Hepatocyte (in vitro differentiated cells): ENCODE measurements at regions not wholly inside any gene's neighbourhood (a gene's known extent, or its start where the extent isn't known, plus 50 kb on each side); places are given as distances from the start of the nearest gene placed in this dataset.
"Not testable (repeated sequence)": the region's sequence is repeated elsewhere in the genome, so short reads cannot be mapped to it uniquely, and the experiment has no call there.

Experiments used
- EZH2 ChIP-seq: fragments of 200-600 bp; sonication (generic); IDR thresholded peaks from 2 replicates; pipeline ENCODE4 v1.6.1; 2016; ENCODE audit warnings: antibody characterized with exemption, mild to moderate bottlenecking, borderline replicate concordance
- EZH2phosphoT487 ChIP-seq: fragments of 200-600 bp; sonication (generic); IDR thresholded peaks from one replicate; pipeline ENCODE4 v1.6.1; 2018; ENCODE audit warnings: antibody characterized with exemption, mild to moderate bottlenecking, low read depth, moderate library complexity; ENCODE audit not compliant: unreplicated experiment, severe bottlenecking
- TF ChIP-seq, protein P1 (sequence below): fragments of 200-600 bp; sonication (generic); IDR thresholded peaks from 2 replicates; pipeline ENCODE4 v1.5.1; 2016; ENCODE audit warnings: antibody characterized with exemption, mild to moderate bottlenecking; ENCODE audit not compliant: poor library complexity

GRCh38 chr21:5136406-5136805, 5385.0 kb upstream of the TPTE start:
- TF ChIP-seq, protein P1, sequence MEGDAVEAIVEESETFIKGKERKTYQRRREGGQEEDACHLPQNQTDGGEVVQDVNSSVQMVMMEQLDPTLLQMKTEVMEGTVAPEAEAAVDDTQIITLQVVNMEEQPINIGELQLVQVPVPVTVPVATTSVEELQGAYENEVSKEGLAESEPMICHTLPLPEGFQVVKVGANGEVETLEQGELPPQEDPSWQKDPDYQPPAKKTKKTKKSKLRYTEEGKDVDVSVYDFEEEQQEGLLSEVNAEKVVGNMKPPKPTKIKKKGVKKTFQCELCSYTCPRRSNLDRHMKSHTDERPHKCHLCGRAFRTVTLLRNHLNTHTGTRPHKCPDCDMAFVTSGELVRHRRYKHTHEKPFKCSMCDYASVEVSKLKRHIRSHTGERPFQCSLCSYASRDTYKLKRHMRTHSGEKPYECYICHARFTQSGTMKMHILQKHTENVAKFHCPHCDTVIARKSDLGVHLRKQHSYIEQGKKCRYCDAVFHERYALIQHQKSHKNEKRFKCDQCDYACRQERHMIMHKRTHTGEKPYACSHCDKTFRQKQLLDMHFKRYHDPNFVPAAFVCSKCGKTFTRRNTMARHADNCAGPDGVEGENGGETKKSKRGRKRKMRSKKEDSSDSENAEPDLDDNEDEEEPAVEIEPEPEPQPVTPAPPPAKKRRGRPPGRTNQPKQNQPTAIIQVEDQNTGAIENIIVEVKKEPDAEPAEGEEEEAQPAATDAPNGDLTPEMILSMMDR = not testable (repeated sequence)
- TF ChIP-seq EZH2phosphoT487, EZH2: not testable (repeated sequence)
